ENCODE measurements at regions not wholly inside any gene's neighbourhood (a gene's known extent, or its start where the extent isn't known, plus 50 kb on each side); places are given as distances from the start of the nearest gene placed in this dataset.

- no peaks in the 10 kb centered on the region for H3K4me1 ChIP-seq
- ATAC-seq, result no peak
- no peaks in the 10 kb centered on the region for H3K27me3 ChIP-seq (ENCODE audit: insufficient read depth in 3 of 3, low read length in 2 of 3)
- no peak for DNase-seq
- 74 to 83% (median 79%) methylated on average over 4 of the region's 4 CpGs for WGBS, 3 donors
- no peaks in the 10 kb centered on the region for H3K9me3 ChIP-seq
- no peak overlapping the region for H3K4me3 ChIP-seq
- no peaks in the 10 kb centered on the region for H3K36me3 ChIP-seq (ENCODE audit: insufficient read depth in 1 of 2, low read depth in 1 of 2)
- intact Hi-C loops (cut with DNase I), result no loop called here
- TF ChIP-seq, protein P1, sequence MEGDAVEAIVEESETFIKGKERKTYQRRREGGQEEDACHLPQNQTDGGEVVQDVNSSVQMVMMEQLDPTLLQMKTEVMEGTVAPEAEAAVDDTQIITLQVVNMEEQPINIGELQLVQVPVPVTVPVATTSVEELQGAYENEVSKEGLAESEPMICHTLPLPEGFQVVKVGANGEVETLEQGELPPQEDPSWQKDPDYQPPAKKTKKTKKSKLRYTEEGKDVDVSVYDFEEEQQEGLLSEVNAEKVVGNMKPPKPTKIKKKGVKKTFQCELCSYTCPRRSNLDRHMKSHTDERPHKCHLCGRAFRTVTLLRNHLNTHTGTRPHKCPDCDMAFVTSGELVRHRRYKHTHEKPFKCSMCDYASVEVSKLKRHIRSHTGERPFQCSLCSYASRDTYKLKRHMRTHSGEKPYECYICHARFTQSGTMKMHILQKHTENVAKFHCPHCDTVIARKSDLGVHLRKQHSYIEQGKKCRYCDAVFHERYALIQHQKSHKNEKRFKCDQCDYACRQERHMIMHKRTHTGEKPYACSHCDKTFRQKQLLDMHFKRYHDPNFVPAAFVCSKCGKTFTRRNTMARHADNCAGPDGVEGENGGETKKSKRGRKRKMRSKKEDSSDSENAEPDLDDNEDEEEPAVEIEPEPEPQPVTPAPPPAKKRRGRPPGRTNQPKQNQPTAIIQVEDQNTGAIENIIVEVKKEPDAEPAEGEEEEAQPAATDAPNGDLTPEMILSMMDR (IDR thresholded peaks at IDR 0.05), result no peak
- H3K27ac ChIP-seq, result no peak overlapping the region
Observed at GRCh38 chr13:80871481-80871880, 530.6 kb upstream of the SPRY2 start.

DNA sequence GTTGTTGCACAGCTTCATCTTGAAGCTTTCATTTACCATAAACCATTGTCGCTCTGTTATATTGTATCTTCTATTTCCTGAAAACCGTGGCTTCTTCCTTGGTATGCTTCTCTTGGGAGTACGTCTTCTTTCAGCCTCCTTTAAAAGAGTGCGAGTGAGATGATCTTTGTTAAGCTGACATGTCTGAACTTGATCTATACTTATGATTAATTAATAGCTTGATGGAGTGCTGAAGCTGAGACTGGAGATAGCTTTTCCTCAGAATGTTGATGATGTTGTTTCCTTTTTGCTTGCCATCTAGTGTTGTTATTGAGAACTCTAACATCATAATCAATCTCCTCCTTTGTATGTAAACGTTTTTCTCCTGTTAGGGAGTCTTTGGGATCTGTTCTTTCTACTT is 529.3 kb upstream of the SPRY2 start:
- no peaks in the 10 kb centered on the region for H3K9me3 ChIP-seq
- no peak overlapping the region for H3K27ac ChIP-seq
- no peaks in the 10 kb centered on the region for H3K36me3 ChIP-seq (ENCODE audit: insufficient read depth in 1 of 2, low read depth in 1 of 2)
- no peak for DNase-seq
- TF ChIP-seq, protein P1 (IDR thresholded peaks at IDR 0.05), result no peak
- WGBS, 3 donors, result 70 to 72% (median 71%) methylated on average over 5 of the region's 5 CpGs
- no peaks in the 10 kb centered on the region for H3K27me3 ChIP-seq (ENCODE audit: insufficient read depth in 3 of 3, low read length in 2 of 3)
- intact Hi-C loops (cut with DNase I), result no loop called here
- no peak overlapping the region for H3K4me3 ChIP-seq
- ATAC-seq, result no peak
- H3K4me1 ChIP-seq, result no peaks in the 10 kb centered on the region

GRCh38 chr13:80866921-80867320 is 526.0 kb upstream of the SPRY2 start:
- no peak for ATAC-seq
- H3K27me3 ChIP-seq (ENCODE audit: insufficient read depth in 3 of 3, low read length in 2 of 3), result no peaks in the 10 kb centered on the region
- 81 to 86% (median 85%) methylated on average over 3 of the region's 3 CpGs for WGBS, 3 donors
- intact Hi-C loops (cut with DNase I), result no loop called here
- no peaks in the 10 kb centered on the region for H3K36me3 ChIP-seq (ENCODE audit: insufficient read depth in 1 of 2, low read depth in 1 of 2)
- DNase-seq, result no peak
- TF ChIP-seq, protein P1 (IDR thresholded peaks at IDR 0.05), result no peak
- no peaks in the 10 kb centered on the region for H3K4me1 ChIP-seq
- H3K9me3 ChIP-seq, result no peaks in the 10 kb centered on the region
- no peak overlapping the region for H3K27ac ChIP-seq
- no peak overlapping the region for H3K4me3 ChIP-seq

GRCh38 chr13:80865329-80865728 is 524.4 kb upstream of the SPRY2 start:
- DNase-seq, result no peak
- no peaks in the 10 kb centered on the region for H3K36me3 ChIP-seq (ENCODE audit: insufficient read depth in 1 of 2, low read depth in 1 of 2)
- no peaks in the 10 kb centered on the region for H3K27me3 ChIP-seq (ENCODE audit: insufficient read depth in 3 of 3, low read length in 2 of 3)
- intact Hi-C loops (cut with DNase I), result no loop called here
- TF ChIP-seq, protein P1 (IDR thresholded peaks at IDR 0.05), result no peak
- no peak overlapping the region for H3K4me3 ChIP-seq
- ATAC-seq, result no peak
- no peak overlapping the region for H3K27ac ChIP-seq
- H3K4me1 ChIP-seq, result no peaks in the 10 kb centered on the region
- H3K9me3 ChIP-seq, result no peaks in the 10 kb centered on the region
- WGBS, 3 donors, result 67 to 74% (median 71%) methylated on average over 1 of the region's 1 CpG

- DNase-seq (no peak), ATAC-seq (no peak)
- Histone ChIP-seq H3K27me3 (ENCODE audit: insufficient read depth in 3 of 3, low read length in 2 of 3) (no peaks in the 10 kb centered on the region), H3K27ac (no peak overlapping the region), H3K36me3 (ENCODE audit: insufficient read depth in 1 of 2, low read depth in 1 of 2) (no peaks in the 10 kb centered on the region), H3K4me1 (no peaks in the 10 kb centered on the region), H3K4me3 (no peak overlapping the region), H3K9me3 (no peaks in the 10 kb centered on the region)
- intact Hi-C loops (cut with DNase I), result no loop called here
- TF ChIP-seq, protein P1 (IDR thresholded peaks at IDR 0.05), result no peak
- WGBS, 3 donors, result 21 to 32% (median 22%) methylated on average over 4 of the region's 4 CpGs
Observed at GRCh38 chr13:80862456-80862855, 521.5 kb upstream of the SPRY2 start.
